MCF 10A (cell line): ENCODE measurements at regions not wholly inside any gene's neighbourhood (a gene's known extent, or its start where the extent isn't known, plus 50 kb on each side); places are given as distances from the start of the nearest gene placed in this dataset.

Source experiments
- BruUV-seq: library from RNA; stranded (reverse); fragments of 400-500 nt; replicated peaks from 2 replicates; lab custom pipeline; 2021; lab: Mats Ljungman, UMichigan
- CTCF ChIA-PET: fragments of 300-600 bp; sonication (Branson Sonifier 250); formaldehyde crosslinking; extraction: SDS; loops from one replicate; lab custom pipeline; 2021; ENCODE audit warnings: antibody characterized with exemption, inconsistent platforms; lab: Yijun Ruan, JAX
- POLR2A ChIA-PET: fragments of 300-600, 350-650 bp; sonication (Branson Sonifier 250); formaldehyde crosslinking; extraction: SDS; loops from one replicate; lab custom pipeline; 2020; ENCODE audit warnings: antibody characterized with exemption, inconsistent platforms; lab: Yijun Ruan, JAX
- DNase-seq: peaks from one replicate; pipeline ENCODE4 v3.0.0-alpha.2; 2018; ENCODE audit not compliant: unreplicated experiment
- H3K27ac Mint-ChIP-seq: one replicate; pipeline ENCODE4 v1.8.0; 2022; ENCODE audit warnings: mild to moderate bottlenecking, low read depth, mixed read lengths; ENCODE audit not compliant: unreplicated experiment
- H3K27me3 Mint-ChIP-seq: one replicate; pipeline ENCODE4 v1.8.0; 2022; ENCODE audit warnings: mixed read lengths; ENCODE audit not compliant: insufficient read depth, unreplicated experiment
- H3K36me3 Mint-ChIP-seq: one replicate; pipeline ENCODE4 v1.8.0; 2022; ENCODE audit warnings: mild to moderate bottlenecking, moderate library complexity, mixed read lengths; ENCODE audit not compliant: insufficient read depth, unreplicated experiment
- H3K4me1 Mint-ChIP-seq: one replicate; pipeline ENCODE4 v1.8.0; 2022; ENCODE audit warnings: mixed read lengths; ENCODE audit not compliant: insufficient read depth, unreplicated experiment
- H3K4me3 Mint-ChIP-seq: one replicate; pipeline ENCODE4 v1.8.0; 2022; ENCODE audit warnings: mild to moderate bottlenecking, moderate library complexity, mixed read lengths; ENCODE audit not compliant: unreplicated experiment
- H3K9me3 Mint-ChIP-seq: one replicate; pipeline ENCODE4 v1.8.0; 2022; ENCODE audit warnings: mixed read lengths; ENCODE audit not compliant: unreplicated experiment
- intact Hi-C: fragments of 100-400 bp; cut with micrococcal nuclease; formaldehyde crosslinking; loops from 2 replicates; pipeline ENCODE4 v1.14.1; 2022
- TF ChIP-seq, protein P1 (sequence below): fragments of 200-600 bp; IDR thresholded peaks from one replicate; pipeline ENCODE4 v1.8.0; 2022; ENCODE audit warnings: antibody characterized with exemption, mild to moderate bottlenecking; ENCODE audit not compliant: unreplicated experiment

DNA sequence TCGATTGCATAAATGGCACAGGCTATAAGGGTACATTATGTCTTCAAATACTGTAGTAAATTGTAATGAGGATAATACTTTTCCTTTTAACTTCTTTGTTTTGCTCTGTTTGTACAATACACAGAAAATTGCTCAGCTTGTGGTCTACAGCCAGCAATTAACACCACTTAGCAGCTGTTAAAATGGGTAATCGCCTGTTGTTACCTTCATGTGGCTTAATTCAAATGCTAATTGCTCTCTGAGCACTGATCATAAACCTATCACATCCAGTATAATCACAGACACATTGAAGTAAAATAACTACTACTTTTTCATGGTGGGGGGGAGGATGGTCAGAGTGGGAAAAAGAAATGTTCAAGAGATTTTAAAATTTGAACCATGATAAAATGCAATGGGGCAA, 1164.1 kb upstream of the CNTN5 start:
- no peaks in the 10 kb centered on the region for H3K4me1 Mint-ChIP-seq
- TF ChIP-seq, protein P1, sequence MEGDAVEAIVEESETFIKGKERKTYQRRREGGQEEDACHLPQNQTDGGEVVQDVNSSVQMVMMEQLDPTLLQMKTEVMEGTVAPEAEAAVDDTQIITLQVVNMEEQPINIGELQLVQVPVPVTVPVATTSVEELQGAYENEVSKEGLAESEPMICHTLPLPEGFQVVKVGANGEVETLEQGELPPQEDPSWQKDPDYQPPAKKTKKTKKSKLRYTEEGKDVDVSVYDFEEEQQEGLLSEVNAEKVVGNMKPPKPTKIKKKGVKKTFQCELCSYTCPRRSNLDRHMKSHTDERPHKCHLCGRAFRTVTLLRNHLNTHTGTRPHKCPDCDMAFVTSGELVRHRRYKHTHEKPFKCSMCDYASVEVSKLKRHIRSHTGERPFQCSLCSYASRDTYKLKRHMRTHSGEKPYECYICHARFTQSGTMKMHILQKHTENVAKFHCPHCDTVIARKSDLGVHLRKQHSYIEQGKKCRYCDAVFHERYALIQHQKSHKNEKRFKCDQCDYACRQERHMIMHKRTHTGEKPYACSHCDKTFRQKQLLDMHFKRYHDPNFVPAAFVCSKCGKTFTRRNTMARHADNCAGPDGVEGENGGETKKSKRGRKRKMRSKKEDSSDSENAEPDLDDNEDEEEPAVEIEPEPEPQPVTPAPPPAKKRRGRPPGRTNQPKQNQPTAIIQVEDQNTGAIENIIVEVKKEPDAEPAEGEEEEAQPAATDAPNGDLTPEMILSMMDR, result no peak
- no peaks in the 10 kb centered on the region for H3K36me3 Mint-ChIP-seq
- POLR2A ChIA-PET, result no interaction called here
- intact Hi-C loops, result no loop called here
- no peak overlapping the region for H3K4me3 Mint-ChIP-seq
- no peak overlapping the region for H3K27ac Mint-ChIP-seq
- H3K9me3 Mint-ChIP-seq, result no peaks in the 10 kb centered on the region
- BruUV-seq, result no TSS peak
- peaks cover 55% of the 10 kb centered on the region for H3K27me3 Mint-ChIP-seq
- no peak for DNase-seq
- CTCF ChIA-PET, result no interaction called here

DNA sequence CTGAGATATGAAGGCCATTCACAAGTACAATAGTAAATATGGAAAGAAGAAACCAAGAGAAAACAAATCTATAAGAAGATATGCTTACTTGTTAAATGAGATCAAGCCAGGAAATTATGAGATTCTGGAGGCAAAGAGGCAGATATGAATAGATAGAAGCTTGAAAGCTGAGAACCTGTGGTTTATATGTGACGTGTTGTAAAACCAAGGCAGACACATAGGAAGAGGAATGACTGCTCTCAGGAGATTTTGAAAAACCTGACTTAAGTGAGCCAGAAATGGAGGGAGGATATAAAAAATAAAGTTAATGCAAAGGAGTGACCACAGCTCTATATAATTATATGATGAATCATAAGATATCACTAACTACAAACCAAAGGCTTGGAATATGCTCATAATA, 1160.5 kb upstream of the CNTN5 start:
- Mint-ChIP-seq H3K27ac (no peak overlapping the region), H3K4me3 (no peak overlapping the region), H3K36me3 (no peaks in the 10 kb centered on the region), H3K27me3 (peaks cover 56% of the 10 kb centered on the region), H3K9me3 (no peaks in the 10 kb centered on the region), H3K4me1 (no peaks in the 10 kb centered on the region)
- intact Hi-C loops, result no loop called here
- no TSS peak for BruUV-seq
- ChIA-PET CTCF (no interaction called here), POLR2A (interaction anchor here (0.6 kb wide), 1 partner anchor 131 kb away, joined by 3 read pairs; no protein-coding TSS in a partner anchor)
- TF ChIP-seq, protein P1, result no peak
- no peak for DNase-seq

DNA sequence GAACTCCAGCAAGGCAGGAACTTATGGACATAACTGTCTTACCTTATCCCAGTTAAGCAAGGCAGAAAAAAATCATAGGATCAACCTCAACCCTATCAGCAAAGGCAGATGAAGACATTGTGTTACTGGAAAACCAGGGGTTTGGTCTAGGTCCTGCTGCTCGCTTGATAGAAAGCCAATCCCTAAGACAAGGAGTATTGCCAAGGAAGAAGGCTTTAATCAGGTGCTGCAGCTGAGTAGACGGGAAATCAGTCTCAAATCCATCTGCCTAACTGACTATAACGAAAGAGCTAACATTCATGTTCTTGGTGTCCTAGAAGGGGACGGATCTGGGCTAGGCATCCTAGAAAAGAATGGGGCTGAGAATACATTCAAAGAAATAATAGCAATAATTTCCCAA, 1158.7 kb upstream of the CNTN5 start:
- DNase-seq, result no peak
- no TSS peak for BruUV-seq
- H3K27ac Mint-ChIP-seq, result no peak overlapping the region
- H3K9me3 Mint-ChIP-seq, result no peaks in the 10 kb centered on the region
- POLR2A ChIA-PET, result interaction anchor here (0.6 kb wide), 1 partner anchor 57 kb away, joined by 3 read pairs; no protein-coding TSS in a partner anchor
- H3K4me1 Mint-ChIP-seq, result no peaks in the 10 kb centered on the region
- peaks cover 62% of the 10 kb centered on the region for H3K27me3 Mint-ChIP-seq
- CTCF ChIA-PET, result interaction anchor here (0.6 kb wide), 1 partner anchor 135 kb away, joined by 3 read pairs; no protein-coding TSS in a partner anchor
- no peaks in the 10 kb centered on the region for H3K36me3 Mint-ChIP-seq
- H3K4me3 Mint-ChIP-seq, result no peak overlapping the region
- intact Hi-C loops, result no loop called here
- TF ChIP-seq, protein P1, result no peak

DNA sequence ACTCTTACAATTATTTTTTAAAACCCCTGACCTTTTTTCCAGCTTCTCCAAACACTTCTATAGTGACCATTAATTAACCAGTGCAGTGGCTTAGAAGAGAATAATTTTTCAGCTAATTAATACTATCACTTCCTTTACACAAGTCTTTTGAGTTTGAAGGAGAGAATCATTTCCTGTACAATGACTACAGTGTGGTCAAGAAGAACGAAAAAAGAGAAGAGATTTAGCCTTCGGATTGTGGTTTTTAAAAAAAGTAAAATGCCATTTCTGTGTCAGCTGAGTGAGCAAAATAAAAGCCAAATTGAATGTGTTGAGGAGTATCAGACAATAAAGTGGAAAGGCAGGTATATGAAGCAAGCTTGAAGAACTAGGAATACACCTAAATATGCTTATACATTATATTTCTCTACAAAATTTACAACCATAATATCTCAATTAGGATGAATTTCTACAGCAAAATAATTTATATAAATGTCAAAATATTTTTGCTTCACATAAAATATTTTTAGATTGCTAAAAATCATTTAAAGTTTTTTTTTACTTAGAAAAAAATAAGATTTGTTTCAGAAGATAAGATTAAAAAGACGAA, 1155.2 kb upstream of the CNTN5 start:
- H3K4me1 Mint-ChIP-seq, result no peaks in the 10 kb centered on the region
- BruUV-seq, result no TSS peak
- TF ChIP-seq, protein P1, result no peak
- peaks cover 63% of the 10 kb centered on the region for H3K27me3 Mint-ChIP-seq
- H3K27ac Mint-ChIP-seq, result no peak overlapping the region
- no peak for DNase-seq
- POLR2A ChIA-PET, result no interaction called here
- intact Hi-C loops, result no loop called here
- no peak overlapping the region for H3K4me3 Mint-ChIP-seq
- CTCF ChIA-PET, result interaction anchor here (0.7 kb wide), 1 partner anchor 368 kb away, joined by 3 read pairs; no protein-coding TSS in a partner anchor
- H3K9me3 Mint-ChIP-seq, result peaks cover 8% of the 10 kb centered on the region
- H3K36me3 Mint-ChIP-seq, result no peaks in the 10 kb centered on the region
